GM12872 (cell line): ENCODE measurements at regions not wholly inside any gene's neighbourhood (a gene's known extent, or its start where the extent isn't known, plus 50 kb on each side); places are given as distances from the start of the nearest gene placed in this dataset.

ENCODE experiments used
- CTCF ChIP-seq: IDR thresholded peaks from 3 replicates; pipeline ENCODE4 v1.5.1; 2011; ENCODE audit warnings: low read depth, mild to moderate bottlenecking, low read length, moderate library complexity; ENCODE audit not compliant: insufficient read depth

GRCh38 chr10:120402147-120402766 is 54.8 kb upstream of the PLPP4 start:
- TF ChIP-seq CTCF, result no peak

- TF ChIP-seq CTCF, result no peak
Observed at GRCh38 chr10:120403109-120403508, 53.9 kb upstream of the PLPP4 start.

- TF ChIP-seq CTCF, result no peak
Observed at GRCh38 chr10:120406376-120406775, 50.7 kb upstream of the PLPP4 start.
